GM21737 (cell line): ENCODE measurements at regions not wholly inside any gene's neighbourhood (a gene's known extent, or its start where the extent isn't known, plus 50 kb on each side); places are given as distances from the start of the nearest gene placed in this dataset.
"Not testable (repeated sequence)": the region's sequence is repeated elsewhere in the genome, so short reads cannot be mapped to it uniquely, and the experiment has no call there.

Source experiments
- ATAC-seq: cut with Tn5 transposase; IDR thresholded peaks from one replicate; pipeline ENCODE4 v1.9.1; 2021; ENCODE audit warnings: mild to moderate bottlenecking, moderate library complexity; ENCODE audit not compliant: unreplicated experiment

DNA sequence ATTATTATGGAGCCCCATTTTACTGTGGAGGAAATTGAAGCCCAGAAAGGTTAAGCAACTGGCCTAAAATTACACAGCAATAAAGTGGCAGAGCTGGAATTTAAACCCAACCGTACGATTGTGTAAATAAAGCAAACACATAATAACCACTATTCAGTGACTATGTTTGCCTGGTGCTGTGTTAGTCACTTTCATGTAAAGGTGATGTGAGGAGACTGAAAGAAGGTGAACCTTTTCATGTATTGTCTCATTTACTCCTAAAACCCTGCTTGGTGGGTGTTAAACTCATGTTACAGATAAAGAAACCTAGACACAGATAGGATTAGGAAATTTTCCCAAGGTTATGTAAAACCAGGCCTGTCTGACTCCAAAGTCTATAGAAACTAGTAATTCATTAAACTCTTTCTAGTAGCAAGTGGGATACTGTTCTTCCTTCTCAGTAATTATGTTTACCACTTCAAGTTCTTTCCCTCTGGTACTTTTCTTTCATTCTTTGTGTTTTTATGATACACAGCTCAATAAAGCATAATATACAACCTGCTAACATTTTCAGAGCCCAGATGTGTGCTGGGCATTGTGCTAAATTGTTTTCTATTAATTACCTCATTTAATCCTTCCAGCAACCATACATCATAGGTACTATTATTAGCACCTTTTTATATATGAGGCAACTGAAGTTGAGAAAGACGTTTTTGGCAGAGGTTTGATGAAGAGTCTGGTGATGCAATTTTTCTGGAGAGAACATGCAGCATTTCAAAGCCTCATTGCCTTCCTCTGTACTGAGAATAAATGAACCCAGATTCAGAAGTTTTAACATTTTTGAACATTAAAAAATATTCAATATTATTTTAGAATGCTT lies 202.7 kb downstream of the SPRY1 start:
- ATAC-seq = peak; percentile 8

DNA sequence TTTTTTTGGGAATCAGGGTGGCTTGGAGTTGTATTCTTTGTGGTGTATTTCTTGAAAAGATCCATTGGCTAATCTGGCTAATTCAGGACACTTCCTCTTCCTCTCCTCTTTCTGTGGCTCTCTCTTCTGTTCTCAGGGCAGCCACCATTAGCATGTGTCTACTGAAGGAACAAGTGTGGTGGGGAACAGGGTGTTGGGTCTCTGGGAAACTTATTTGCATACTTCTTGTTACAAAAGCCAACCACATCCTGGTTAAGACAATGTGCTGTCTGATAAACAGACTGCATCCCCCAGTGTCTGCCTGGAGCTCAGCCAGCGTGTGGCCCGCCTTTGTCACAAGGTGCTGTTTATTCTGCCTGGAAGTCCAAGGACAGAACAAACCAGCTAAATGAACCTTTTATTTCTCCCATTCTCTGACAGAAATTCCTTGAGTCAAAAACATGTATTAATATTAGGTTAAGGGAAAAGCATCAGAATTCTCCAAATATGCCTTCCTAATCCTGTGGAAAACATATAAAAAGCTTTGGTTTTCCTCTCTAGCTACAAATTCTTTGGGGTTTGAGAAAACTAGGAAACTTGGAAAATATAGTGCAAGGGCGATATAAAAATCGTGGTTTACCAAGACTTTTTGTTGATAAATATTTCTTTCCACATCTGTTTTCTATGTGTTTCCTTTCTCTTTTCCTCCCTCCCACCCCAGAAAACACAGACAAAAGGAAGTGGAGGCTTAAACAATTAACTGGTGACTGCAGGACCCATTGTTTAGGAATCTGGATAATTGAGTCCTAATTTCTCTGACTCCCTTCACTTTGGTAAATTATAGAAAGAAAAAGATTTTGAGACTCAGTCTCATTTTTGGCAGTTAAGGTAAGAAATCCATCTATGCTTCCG lies 203.6 kb downstream of the SPRY1 start:
- ATAC-seq = peak; percentile 100

DNA sequence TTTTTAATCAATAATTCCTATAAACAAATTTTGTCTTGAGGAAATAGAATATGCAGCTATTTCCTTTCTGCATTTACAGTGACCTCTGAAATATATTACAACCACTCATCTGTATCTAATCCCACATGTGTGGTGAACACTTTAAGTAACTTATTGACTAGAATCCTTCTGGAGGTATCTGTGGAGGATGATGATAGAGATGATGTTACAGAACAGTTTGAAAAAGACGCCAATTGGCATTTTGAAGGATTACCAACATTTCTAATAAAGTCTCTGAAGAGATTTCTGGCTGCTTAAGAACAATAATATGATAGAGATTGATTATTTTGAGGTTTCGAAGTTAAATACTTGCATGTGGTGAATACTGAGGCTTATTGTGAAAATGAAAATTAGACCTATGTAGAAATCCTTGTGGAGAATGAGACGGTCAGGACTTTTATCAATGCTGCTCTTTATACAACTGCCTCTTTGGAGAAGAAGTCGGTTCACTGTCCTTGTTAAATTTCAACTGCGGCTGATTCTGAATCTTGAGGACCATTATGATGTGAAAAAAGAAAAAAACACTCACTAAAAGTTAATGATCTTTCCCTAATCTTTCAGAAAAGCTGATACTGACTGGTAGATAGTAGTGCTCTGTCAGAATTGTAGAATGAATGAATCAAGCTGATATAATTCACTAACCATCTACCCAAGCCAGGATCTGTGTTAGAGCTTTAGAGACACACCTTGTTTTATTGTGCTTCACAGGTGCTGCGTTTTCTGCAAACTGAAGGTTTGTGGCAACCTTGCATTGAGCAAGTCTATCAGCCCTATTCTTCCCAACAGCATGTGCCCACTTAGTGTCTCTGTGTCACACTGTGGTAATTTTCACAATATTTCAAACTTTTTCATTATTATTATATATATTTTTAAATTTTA lies 204.7 kb downstream of the SPRY1 start:
- ATAC-seq = no peak

DNA sequence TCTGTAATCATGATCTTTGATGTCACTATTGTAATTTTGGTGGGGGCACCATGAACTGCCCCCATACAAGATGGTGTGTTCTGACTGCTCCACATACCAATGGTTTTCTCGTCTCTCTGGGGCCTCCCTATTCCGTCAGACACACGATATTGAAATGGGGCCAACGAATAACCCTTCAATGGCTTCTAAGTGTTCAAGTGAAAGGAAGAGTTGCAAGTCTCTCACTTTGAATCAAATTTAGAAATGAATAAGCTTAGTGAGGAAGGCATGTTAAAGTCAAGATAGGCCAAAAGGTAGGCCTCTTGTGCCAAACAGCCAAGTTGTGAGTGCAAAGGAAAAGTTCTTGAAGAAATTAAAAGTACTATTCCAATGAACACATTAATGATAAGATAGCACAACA lies 205.4 kb downstream of the SPRY1 start:
- ATAC-seq = no peak

DNA sequence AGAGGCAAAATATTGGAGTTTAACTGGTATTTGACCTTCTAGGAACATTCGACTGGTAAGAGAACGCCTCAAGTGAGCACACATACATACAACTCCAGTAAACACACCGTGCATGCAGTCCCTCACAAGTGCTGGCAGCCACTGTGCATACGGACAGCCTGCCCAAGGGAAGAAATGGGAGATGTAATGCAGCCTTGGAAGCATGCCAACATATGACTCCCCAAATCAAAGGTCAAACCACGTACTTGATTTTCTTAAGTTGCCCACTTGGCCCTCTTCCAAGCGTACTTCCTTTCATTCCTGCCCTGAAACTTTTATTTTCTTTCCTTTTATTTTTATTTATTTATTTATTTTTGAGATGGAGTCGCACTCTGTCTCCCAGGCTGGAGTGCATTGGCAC lies 206.6 kb downstream of the SPRY1 start:
- ATAC-seq = no peak

DNA sequence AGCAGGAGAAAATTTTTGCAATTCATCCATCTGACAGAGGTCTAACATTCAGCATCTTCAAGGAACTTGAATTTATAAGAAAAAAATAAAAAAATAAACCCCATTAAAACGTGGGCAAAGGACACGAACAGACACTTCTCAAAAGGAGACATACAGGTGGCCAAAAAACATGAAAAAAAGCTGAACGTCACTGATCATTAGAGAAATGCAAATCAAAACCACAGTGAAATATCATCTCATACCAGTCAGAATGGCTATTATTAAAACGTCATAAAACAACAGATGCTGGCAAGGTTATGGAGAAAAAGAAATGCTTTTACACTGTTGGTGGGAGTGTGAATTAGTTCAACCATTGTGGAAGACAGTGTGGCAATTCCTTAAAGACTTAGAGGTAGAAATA lies 209.2 kb downstream of the SPRY1 start:
- not testable (repeated sequence) for ATAC-seq

DNA sequence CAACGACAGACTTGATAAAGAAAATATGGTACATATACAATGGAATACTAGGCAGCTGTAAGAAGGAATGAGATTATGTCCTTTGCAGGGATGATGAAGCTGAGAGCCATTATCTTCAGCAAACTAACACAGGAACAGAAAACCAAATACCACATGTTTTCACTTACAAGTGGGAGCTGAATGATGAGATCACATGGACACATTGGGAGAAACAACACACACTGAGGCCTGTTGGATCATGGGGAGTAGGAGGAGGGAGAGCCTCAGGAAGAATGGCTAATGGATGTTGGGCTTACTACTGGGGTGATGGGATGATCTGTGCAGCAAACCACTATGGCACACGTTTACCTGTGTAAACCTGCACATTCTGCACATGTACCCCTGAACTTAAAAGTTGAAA lies 209.7 kb downstream of the SPRY1 start:
- ATAC-seq = no peak

DNA sequence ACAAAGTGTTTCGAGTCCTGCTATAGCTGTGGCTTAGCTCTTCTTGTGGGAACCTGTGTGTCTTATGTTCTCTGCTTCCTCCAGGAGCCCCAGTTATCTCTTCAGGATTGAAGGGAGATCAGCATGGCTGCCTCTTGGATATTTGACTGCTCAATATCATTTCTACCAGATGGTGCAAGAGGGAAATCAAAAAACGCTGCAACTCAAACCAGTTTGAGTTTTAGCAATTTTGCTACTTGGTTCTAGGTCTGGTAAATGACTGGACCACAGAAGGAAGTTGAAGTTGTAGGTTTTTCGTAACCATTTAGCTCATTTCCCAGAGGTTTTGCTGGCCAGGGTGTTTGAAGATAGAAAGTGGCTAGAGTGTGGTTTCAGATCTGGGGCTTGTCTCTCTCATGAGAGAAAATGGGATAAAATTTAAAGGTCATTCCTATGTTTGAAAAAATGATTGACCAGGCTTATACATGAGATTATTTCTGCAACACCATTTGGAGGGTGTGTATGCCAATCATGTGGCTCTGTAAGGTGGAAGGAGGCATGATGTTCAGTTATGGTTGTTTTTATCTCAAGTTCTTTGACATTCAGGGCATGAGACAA lies 210.4 kb downstream of the SPRY1 start:
- peak; percentile 88 for ATAC-seq

DNA sequence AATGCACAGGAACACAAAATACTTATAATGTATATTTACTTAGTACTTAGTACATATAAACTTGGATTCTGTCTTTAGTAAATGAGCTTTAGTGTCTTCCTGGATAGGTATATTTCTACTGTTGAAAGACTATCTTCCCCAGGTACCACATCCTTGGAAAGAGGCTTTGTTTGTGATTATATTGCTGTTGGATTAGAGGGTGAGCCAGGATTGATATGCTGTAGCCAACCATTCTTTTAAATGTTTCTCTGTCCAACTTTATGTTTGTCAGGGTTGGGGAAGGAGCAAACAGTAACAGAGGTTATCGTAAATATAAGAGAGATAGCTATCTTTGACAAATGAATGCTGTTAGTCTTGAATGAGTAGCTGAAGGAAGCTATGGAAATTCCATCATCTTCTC lies 213.2 kb downstream of the SPRY1 start:
- ATAC-seq = no peak

DNA sequence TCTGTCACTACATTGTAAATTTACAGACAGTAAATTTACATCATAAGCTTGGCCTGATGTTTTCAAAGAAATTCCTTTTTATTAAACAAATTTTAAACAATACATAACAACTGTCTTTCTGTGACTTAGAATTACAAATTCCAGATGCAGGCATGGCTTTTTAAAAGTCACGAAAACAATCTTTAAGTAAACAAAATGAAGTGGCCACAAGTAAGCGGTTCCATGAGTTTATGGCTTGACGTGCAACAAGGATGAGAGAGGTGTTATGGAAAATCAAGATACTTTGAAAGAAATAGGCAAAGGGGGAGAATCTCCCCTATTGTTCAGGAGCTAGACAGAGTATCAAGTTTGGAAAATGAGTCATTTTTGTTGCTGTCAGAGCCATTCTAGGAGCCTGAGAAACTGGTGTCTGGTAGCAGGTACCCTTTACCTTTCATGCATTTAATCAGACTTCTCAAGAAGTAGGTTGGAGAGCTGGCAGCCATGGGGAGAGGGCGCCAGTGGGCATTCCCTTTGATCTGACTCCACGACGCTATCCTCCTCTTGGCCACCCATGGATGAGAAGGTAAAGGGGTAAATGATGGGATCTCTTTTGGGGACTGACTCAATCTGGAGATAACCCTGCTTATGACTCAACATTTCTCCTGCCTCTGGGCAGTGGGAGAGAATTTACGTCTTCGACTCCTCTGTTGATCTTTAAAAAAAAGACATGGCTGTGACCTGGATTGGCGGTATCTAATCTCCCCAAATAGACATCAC lies 217.2 kb downstream of the SPRY1 start:
- no peak for ATAC-seq

DNA sequence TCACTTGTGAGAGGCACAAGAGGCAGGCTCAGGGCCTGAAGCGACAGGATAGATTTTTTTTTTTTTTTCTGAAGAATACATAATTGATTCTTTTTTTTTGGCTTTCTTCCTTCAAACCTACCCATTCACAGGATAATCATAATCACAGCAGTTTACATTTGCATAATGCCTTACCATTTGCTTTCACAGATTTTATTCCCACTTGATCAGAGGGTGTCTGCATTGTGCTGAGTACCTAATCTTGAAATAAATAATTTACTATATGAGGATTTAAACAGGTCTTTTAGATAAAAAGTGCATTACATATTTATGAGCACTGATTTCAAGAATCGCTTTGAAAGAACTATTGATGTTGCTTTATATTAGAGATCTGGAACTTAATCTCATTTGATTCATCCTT lies 219.3 kb downstream of the SPRY1 start:
- no peak for ATAC-seq

DNA sequence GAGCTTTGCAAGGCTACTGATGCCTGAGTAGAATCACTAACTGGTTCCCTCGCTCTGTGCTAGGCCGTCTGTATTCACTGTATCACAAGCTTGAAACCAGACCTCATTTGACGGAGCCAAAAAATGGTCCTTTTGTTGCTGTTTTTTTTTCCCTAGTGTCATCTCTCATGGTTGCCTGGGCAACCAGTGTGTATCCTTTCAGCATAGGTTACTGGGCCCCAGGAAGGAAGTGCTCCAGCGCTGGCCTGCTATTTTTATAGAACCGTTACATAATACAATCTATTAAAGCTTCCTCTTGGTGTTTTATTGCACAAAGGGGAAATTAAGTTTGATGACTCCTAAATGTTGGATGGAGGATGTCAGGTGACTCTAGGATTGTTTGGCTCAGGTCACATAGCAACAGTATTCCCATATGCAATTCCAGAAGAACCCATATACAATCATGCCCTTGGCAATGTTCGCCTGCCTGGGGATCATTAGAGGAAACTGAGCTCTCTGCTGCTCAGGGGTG lies 220.4 kb downstream of the SPRY1 start:
- ATAC-seq = peak; percentile 71

DNA sequence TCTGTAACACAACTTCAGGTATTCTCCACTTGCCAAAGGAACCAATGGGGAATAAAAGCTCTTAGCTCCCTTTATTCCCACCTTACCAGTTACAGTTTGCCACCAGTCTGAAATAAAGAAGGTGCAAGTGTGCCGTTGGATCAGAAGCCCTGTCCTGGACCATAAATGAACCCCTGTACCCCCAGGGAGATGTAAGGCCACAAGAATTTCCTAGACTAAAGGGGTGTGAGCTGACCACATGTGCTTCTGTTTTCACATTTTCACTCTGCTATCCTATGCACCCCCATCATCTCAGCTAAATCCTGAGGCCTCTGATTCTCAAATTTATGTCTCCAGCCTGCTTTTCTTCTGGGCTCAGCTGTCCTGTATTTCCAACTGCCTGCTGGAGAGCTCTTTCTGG lies 221.2 kb downstream of the SPRY1 start:
- no peak for ATAC-seq

DNA sequence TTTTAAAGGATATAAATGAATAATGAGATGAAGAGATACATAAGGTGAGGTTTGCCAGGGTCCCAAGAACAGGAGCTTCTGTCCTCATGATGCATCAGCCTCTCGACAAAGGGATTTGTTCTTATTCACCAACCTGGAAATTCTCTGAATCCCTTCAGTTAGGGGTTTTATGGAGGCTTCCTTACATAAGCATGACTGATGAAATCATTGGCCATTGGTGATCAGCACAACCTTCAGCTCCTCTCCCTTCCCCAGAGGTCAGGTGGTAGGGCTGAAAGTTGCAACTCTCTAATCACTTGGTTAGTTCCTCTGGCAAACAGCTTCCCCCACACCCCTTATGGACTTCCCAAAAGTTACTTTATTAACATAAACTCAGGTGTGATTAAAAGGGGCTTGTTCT lies 222.0 kb downstream of the SPRY1 start:
- ATAC-seq = no peak

DNA sequence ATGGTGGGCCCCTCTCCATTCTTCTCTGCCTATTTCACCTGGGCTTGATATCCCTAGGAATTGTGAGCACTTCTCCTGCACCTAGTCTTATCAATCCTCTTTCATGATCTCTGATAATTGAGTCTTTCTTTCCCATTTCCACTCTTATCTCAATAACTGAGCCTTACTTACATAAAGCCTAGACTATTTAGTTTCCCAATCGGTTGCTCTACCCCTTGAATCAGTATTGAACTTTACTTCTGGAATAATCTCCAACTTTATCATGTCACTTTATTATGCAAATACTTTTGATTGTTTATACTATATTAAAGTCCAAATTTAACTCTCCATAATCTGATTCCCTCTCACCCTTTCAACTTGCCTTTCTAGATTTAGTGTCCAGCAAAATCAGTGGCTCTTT lies 222.7 kb downstream of the SPRY1 start:
- no peak for ATAC-seq

DNA sequence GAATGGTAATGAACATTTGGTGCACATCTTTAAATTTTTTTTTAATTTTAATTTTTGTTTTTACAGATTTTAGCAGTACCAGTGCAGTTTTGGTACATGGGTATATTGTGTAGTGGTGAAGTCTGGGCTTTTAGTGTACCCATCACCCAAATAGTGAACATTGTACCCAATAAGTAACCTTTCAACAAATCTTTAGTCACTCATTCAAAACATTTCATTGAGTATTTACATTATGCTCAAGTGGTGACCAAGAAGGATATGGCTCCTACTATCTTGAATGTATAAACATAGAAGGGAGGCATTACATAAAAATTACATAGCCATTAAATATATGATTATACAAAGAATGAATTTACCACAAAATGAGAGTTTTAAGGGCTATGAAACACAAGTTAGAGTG lies 223.3 kb downstream of the SPRY1 start:
- ATAC-seq = no peak

DNA sequence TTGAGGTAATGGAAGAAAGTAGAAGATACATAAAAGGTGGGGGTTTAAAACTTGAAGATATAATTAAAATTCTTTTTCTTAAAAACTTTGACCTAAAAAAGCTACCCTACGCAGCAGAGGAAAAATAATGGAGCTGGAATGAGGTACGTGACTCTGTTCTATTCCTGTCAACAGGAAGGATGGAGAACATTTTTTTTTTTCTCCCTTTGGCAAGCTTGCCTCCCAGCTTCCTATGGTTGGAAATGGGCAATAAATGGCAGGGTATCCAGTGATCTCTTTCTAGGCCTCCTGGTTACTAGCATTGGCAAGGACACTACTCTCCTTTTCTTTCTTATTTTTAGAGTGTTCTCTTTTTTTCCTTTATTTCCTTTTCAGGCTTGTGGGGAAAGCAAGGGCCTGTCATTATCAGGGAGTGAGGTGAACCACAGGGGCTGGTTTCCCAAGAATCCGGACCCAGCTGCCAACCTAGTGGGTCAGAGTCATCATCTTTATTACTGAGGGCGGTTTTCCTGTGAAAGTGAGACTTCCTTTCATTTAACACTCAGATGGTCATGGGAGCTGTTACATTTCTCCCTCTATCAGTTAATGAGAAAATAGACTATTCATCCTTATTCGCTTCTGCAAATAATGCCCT lies 224.6 kb downstream of the SPRY1 start:
- no peak for ATAC-seq

DNA sequence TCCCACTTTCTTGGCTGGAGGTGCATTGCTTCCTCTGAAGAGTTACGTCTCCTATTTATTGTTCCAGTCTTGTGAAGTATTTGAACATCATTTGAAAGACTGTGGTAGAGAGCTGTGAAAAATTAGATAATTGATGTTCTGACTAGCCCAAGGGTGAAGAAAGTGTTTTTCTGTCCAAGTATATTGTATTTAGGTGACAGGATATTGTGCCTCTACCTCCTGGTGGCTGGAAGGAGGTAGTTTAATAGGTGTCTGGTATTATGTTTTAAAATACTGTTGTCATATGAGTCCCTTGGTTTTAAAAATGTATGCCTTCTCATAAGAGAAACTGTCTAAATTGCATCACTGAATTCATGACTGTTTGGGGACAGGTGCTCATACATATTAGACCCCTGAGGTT lies 226.0 kb downstream of the SPRY1 start:
- ATAC-seq = no peak

DNA sequence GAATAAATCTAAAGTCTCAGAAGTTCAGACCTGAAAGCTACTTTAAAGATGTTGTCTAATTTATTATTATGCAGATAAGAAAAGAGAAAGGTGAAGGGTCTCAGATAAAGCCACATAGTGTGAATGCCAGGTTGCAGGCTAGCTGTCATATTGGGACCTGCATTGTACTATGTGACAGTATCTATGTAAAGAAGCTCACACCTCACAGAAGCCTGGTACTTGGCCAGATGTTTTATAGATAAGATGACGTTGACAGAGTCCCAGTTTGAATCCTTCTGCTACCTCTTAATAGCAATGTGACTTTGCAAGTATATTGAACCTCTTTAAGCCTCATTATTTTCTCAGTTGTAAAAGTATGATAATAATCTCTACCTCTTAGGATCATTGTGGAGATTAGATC lies 227.0 kb downstream of the SPRY1 start:
- ATAC-seq = no peak
